GM10266 (cell line): ENCODE measurements at regions not wholly inside any gene's neighbourhood (a gene's known extent, or its start where the extent isn't known, plus 50 kb on each side); places are given as distances from the start of the nearest gene placed in this dataset.
"Not testable (repeated sequence)": the region's sequence is repeated elsewhere in the genome, so short reads cannot be mapped to it uniquely, and the experiment has no call there.

Experiments
- DNase-seq: peaks from one replicate; pipeline ENCODE4 v3.0.0; 2012; ENCODE audit errors: extremely low spot score
- TF ChIP-seq, protein P1 (sequence below): IDR thresholded peaks from 2 replicates; pipeline ENCODE4 v1.5.1; 2012; ENCODE audit warnings: mild to moderate bottlenecking, low read depth; ENCODE audit not compliant: control insufficient read depth, insufficient read depth; ENCODE audit errors: missing control alignments

DNA sequence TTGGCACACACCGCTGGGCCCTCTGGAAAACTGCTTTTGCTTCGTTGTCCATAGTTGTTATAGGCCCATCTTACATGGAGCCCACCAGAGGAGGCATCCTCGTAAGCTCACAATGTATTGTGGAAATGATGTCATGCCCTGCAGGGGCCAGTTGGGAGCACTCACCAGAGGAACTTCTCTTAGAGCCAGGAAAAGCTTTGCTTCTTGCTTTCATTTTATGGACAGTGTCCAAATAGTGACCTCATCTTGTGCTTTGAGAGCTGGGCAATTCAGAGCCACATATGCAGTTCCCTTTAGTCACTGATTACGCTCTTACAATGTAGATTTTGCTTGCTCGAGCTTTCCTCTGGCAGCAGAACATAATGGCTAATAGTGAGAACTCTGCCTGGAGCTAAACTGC is 275.6 kb downstream of the AACS start:
- no peak for DNase-seq
- TF ChIP-seq, protein P1, sequence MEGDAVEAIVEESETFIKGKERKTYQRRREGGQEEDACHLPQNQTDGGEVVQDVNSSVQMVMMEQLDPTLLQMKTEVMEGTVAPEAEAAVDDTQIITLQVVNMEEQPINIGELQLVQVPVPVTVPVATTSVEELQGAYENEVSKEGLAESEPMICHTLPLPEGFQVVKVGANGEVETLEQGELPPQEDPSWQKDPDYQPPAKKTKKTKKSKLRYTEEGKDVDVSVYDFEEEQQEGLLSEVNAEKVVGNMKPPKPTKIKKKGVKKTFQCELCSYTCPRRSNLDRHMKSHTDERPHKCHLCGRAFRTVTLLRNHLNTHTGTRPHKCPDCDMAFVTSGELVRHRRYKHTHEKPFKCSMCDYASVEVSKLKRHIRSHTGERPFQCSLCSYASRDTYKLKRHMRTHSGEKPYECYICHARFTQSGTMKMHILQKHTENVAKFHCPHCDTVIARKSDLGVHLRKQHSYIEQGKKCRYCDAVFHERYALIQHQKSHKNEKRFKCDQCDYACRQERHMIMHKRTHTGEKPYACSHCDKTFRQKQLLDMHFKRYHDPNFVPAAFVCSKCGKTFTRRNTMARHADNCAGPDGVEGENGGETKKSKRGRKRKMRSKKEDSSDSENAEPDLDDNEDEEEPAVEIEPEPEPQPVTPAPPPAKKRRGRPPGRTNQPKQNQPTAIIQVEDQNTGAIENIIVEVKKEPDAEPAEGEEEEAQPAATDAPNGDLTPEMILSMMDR: no peak

DNA sequence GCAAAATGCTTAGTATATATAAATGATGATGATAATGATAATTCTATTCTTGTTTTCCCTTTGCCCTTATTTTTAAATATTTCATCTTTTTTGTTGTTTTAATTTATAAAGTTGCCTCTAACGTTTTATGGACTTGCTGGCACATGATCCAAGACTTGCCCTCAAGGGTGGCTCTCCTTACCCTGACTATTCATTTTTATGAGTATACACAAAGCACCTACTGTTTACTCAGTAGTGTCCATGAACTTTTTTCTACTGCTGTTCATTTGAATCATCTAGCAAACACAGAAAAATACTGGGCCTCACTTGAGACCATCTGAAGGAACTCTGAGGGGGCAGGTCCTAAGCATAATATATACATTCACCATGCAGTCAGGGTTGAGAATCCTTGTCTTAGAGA is 276.2 kb downstream of the AACS start:
- no peak for DNase-seq
- TF ChIP-seq, protein P1: no peak

DNA sequence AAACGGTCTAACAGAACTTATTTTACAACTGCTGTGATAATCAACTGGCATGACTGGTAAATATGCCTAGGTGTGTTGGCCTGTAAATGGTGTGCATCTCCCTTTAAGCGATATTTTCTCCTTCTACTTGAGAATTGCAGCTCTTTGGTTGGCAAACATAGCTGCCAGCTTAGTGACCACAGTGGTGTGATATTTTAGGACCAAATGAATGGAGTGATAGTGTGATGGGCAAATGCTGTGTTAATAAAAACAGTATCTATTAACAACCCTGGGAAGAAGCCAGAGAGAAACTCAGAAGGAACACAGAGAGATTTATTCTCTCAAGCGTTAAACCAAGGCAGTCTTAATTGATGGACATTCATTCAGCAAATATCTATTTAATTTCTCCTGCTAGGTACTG is 278.4 kb downstream of the AACS start:
- TF ChIP-seq, protein P1: no peak
- no peak for DNase-seq

DNA sequence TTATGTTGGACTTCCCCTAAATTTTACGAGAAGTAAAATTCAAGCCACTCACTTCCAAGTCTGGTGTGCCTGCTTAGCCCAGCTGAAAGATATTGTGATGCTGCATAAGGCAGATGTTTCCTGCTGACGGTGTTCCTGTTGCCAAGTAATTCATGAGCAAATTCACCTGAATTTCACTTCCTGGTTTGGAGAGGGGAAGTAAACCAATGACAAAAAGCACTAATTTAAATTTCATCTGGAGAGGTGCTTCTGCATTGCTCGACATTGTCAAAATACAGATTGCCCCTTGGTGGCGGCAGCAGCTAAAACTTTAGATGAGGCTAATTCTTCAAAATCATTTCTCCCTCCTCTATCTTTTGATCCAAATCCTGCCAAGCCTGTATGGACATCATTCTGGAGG is 281.1 kb downstream of the AACS start:
- TF ChIP-seq, protein P1: peak; percentile 43
- no peak for DNase-seq

DNA sequence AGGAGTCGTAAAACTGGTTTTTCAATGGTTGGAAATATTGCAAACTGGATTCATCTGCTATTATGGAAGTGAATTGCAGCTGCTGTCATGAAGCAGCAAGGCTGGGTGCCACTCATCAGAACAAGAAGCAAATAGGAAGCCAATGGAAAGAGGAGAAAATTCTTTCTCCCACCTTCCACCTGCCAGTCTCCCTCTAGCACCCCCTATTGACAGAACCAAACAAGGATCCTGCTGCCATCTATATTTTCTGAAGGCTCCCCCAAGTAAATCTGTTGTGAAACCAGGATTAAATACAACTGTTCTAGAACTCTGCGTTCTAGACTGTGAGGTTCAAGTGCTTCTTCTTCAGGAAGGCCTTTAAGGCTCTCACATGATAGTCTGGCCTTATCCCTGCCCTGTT is 286.6 kb downstream of the AACS start:
- TF ChIP-seq, protein P1: no peak
- DNase-seq: no peak

DNA sequence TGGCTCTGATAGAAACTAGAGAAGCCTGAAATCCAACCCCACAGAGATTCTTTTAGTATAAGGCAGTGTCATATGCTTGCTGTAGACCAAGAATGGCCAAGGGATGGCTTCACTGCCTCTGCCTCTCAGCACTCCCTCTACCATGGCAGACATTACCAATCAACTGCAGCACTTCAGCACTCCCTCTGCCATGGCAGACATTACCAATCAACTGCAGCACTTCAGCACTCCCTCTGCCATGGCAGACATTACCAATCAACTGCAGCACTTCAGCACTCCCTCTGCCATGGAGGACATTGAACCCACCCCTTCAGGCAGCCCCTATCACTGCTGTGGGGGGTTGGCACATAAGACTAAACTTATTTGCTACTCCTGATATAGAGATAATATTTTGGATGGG is 287.8 kb downstream of the AACS start:
- DNase-seq: not testable (repeated sequence)

DNA sequence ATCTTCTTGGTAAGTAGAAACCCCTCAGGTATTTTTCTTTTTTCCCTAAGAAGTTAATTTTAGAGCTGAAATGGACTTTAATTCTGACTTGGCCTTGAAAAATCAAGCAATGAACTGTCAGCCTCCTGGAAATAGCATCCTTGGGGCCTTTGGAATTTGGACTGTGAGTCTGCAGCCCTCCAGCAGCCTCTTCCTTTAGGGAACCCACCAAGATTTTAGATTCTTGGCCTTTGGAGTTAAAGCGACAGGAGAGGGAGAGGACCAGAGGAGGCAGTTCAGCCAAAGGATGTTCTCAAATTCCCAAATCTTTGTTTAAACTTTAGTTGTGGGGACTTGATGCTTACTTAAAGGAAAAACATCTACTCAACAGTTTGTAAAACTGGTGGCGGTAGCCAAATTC is 288.6 kb downstream of the AACS start:
- TF ChIP-seq, protein P1: no peak

DNA sequence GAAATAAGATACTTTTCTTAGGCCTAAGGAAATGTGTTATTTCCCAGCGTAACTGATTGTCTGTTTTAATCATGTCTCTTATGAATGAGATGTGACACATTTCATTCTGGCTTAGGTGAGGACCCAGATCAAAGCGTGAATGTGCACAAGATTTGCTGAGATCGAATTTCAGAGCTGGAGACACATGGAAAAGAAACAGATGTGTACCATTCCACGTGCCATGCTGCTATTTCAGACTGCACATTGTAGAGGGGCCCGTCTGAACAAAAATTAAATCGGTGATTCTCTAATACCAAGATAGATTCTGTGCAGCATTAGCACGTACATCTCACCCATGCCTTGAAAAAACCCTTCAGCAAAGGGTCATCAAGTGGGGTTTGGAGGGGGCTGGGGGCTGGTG is 290.4 kb downstream of the AACS start:
- TF ChIP-seq, protein P1: no peak
- DNase-seq: no peak

More for the DNA sequence above, 288.6 kb downstream of the AACS start:
- no peak for DNase-seq
